HCT116 (cell line): ENCODE measurements at regions not wholly inside any gene's neighbourhood (a gene's known extent, or its start where the extent isn't known, plus 50 kb on each side); places are given as distances from the start of the nearest gene placed in this dataset.

ENCODE experiments used
- ATAC-seq: fragments of 200-7000 bp; cut with Tn5 transposase; 2 replicates; pipeline ENCODE4 v1.9.1; 2020; ENCODE audit warnings: mild to moderate bottlenecking, moderate library complexity
- BruUV-seq: library from RNA; stranded (reverse); fragments of 400-500 nt; replicated peaks from 2 replicates; lab custom pipeline; 2021; lab: Mats Ljungman, UMichigan
- CTCF ChIA-PET: fragments of 300-600 bp; sonication (Branson Sonifier 250); formaldehyde crosslinking; loops from one replicate; lab custom pipeline; 2021; ENCODE audit warnings: antibody characterized with exemption; lab: Charles Lee
- POLR2A ChIA-PET: fragments of 300-600, 350-600 bp; sonication (Branson Sonifier 250); formaldehyde crosslinking; loops from one replicate; lab custom pipeline; 2021; ENCODE audit warnings: antibody characterized with exemption; lab: Charles Lee
- RAD21 ChIA-PET, 2 experiments: fragments of 300-600 bp; sonication (Branson Sonifier 250); formaldehyde crosslinking; loops; one replicate each; lab custom pipeline; 2023; ENCODE audit warnings: low total read pairs in 2 of 2; ENCODE audit not compliant: uncharacterized antibody in 2 of 2, unreplicated experiment in 2 of 2, low non-redundant PET in 1 of 2; lab: Charles Lee
- DNase-seq: peaks from one replicate; pipeline ENCODE4 v3.0.0-alpha.2; 2010; ENCODE audit warnings: low read depth, low spot score
- H2AFZ ChIP-seq: fragments of 200-600 bp; shearing (Covaris generic), sonication (generic); 2 replicates; pipeline ENCODE4 v1.6.1; 2017; ENCODE audit warnings: low read depth, mixed run types, mixed read lengths, antibody characterized with exemption, low read length; ENCODE audit not compliant: poor library complexity, severe bottlenecking
- H3K27ac ChIP-seq: 2 replicates; pipeline ENCODE4 v1.5.1; 2012; ENCODE audit warnings: low read depth, low read length
- H3K27me3 ChIP-seq: fragments of 200-600 bp; sonication (generic); 2 replicates; pipeline ENCODE4 v1.6.1; 2016; ENCODE audit warnings: mixed run types, low read length, mixed read lengths; ENCODE audit not compliant: insufficient read depth
- H3K36me3 ChIP-seq, 2 experiments: fragments of 200-500 bp in 1 of 2; fragments of 200-600 bp in 1 of 2; sonication (Bioruptor generic) in 1 of 2; sonication (generic) in 1 of 2; 2 replicates each; pipeline versions ENCODE4 v1.5.1 to v1.6.1; 2014 to 2016; ENCODE audit warnings: low read length in 2 of 2, inconsistent platforms in 1 of 2, mixed read lengths in 1 of 2, mixed run types in 1 of 2; ENCODE audit not compliant: insufficient read depth in 2 of 2, control insufficient read depth in 1 of 2
- H3K4me1 ChIP-seq, 2 experiments: fragments of 200-600 bp in 1 of 2; sonication (generic) in 1 of 2; 2 replicates each; pipeline versions ENCODE4 v1.5.1 to v1.6.1; 2012 to 2017; ENCODE audit warnings: low read length in 2 of 2, inconsistent platforms in 1 of 2, mild to moderate bottlenecking in 1 of 2, mixed read lengths in 1 of 2, mixed run types in 1 of 2, moderate library complexity in 1 of 2; ENCODE audit not compliant: insufficient read depth in 2 of 2, control insufficient read depth in 1 of 2
- H3K4me2 ChIP-seq: fragments of 200-600 bp; sonication (generic); 2 replicates; pipeline ENCODE4 v1.6.1; 2017; ENCODE audit warnings: mixed run types, low read length, mixed read lengths
- H3K4me3 ChIP-seq, 2 experiments: fragments of 200-600 bp in 1 of 2; sonication (generic) in 1 of 2; replicated peaks in 1 of 2; 2 replicates each; pipeline ENCODE4 v1.5.1; 2011 to 2016; ENCODE audit warnings: low read length in 2 of 2, control low read depth in 1 of 2, low read depth in 1 of 2, mild to moderate bottlenecking in 1 of 2, mixed read lengths in 1 of 2, mixed run types in 1 of 2
- H3K79me2 ChIP-seq: fragments of 200-600 bp; sonication (generic); 2 replicates; pipeline ENCODE4 v1.6.1; 2017; ENCODE audit warnings: mild to moderate bottlenecking, mixed run types, low read length, moderate library complexity, mixed read lengths; ENCODE audit not compliant: insufficient read depth
- H3K9ac ChIP-seq: fragments of 200-600 bp; sonication (generic); 2 replicates; pipeline ENCODE4 v1.6.1; 2016; ENCODE audit warnings: low read length, mixed read lengths
- H3K9me2 ChIP-seq: fragments of 200-600 bp; sonication (generic), shearing (Covaris generic); 2 replicates; pipeline ENCODE4 v1.6.1; 2017; ENCODE audit warnings: mixed run types, mild to moderate bottlenecking, moderate library complexity; ENCODE audit not compliant: insufficient read depth
- H3K9me3 ChIP-seq, 2 experiments: fragments of 200-500 bp in 1 of 2; fragments of 200-600 bp in 1 of 2; sonication (Bioruptor generic) in 1 of 2; sonication (generic) in 1 of 2; 2 replicates each; pipeline ENCODE4 v1.6.1; 2014 to 2017; ENCODE audit warnings: low read length in 2 of 2, mixed read lengths in 2 of 2, inconsistent platforms in 1 of 2, low read depth in 1 of 2, mild to moderate bottlenecking in 1 of 2, mixed run types in 1 of 2, moderate library complexity in 1 of 2; ENCODE audit not compliant: control insufficient read depth in 1 of 2, insufficient read depth in 1 of 2
- H4K20me1 ChIP-seq: fragments of 200-600 bp; sonication (generic), shearing (Covaris generic); 2 replicates; pipeline ENCODE4 v1.6.1; 2017; ENCODE audit warnings: mixed run types, mild to moderate bottlenecking, moderate library complexity; ENCODE audit not compliant: insufficient read depth
- CBX3 ChIP-seq: IDR thresholded peaks from 2 replicates; pipeline ENCODE4 v1.6.1; 2012; ENCODE audit warnings: low read depth
- EGR1 ChIP-seq: IDR thresholded peaks from 2 replicates; pipeline ENCODE4 v1.6.1; 2012; ENCODE audit warnings: low read depth
- ELF1 ChIP-seq: IDR thresholded peaks from 2 replicates; pipeline ENCODE4 v1.6.1; 2012; ENCODE audit warnings: low read depth, borderline replicate concordance
- EZH2phosphoT487 ChIP-seq: fragments of 200-600 bp; IDR thresholded peaks from 2 replicates; pipeline ENCODE4 v1.6.1; 2018; ENCODE audit warnings: antibody characterized with exemption, borderline replicate concordance
- POLR2A ChIP-seq: IDR thresholded peaks from 2 replicates; pipeline ENCODE4 v1.7.0; 2011; ENCODE audit warnings: borderline replicate concordance; ENCODE audit not compliant: insufficient read depth, insufficient read length; ENCODE audit errors: extremely low read depth
- POLR2AphosphoS5 ChIP-seq: IDR thresholded peaks from 2 replicates; pipeline ENCODE4 v1.6.1; 2011; ENCODE audit warnings: mild to moderate bottlenecking, low read depth, low read length, moderate library complexity
- RAD21 ChIP-seq: IDR thresholded peaks from 2 replicates; pipeline ENCODE4 v1.6.1; 2012; ENCODE audit warnings: low read depth, mild to moderate bottlenecking
- SIN3A ChIP-seq: IDR thresholded peaks from 2 replicates; pipeline ENCODE4 v1.6.1; 2012; ENCODE audit warnings: low read depth
- SP1 ChIP-seq: IDR thresholded peaks from 2 replicates; pipeline ENCODE4 v1.6.1; 2012; ENCODE audit warnings: low read depth
- TCF7L2 ChIP-seq: IDR thresholded peaks from 2 replicates; pipeline ENCODE4 v1.7.0; 2011; ENCODE audit warnings: borderline replicate concordance, inconsistent platforms; ENCODE audit not compliant: insufficient read depth, insufficient read length; ENCODE audit errors: extremely low read depth
- ZFX ChIP-seq: fragments of 450-650 bp; IDR thresholded peaks from 2 replicates; pipeline ENCODE4 v1.6.1; 2017
- ZNF274 ChIP-seq: fragments of 200-500 bp; sonication (Bioruptor generic); IDR thresholded peaks from 2 replicates; pipeline ENCODE4 v1.6.1; 2014; ENCODE audit warnings: mild to moderate bottlenecking, low read depth, low read length, inconsistent platforms
- intact Hi-C: fragments of 100-400 bp; cut with micrococcal nuclease; formaldehyde crosslinking; loops from 2 replicates; pipeline ENCODE4 v1.10.0; 2022
- TF ChIP-seq, protein P1 (sequence below): IDR thresholded peaks from 2 replicates; pipeline ENCODE4 v1.6.1; 2012
- TF ChIP-seq, protein P2 (sequence below): IDR thresholded peaks from 2 replicates; pipeline ENCODE4 v1.6.1; 2012
- TF ChIP-seq, protein P3 (sequence below): IDR thresholded peaks from 2 replicates; pipeline ENCODE4 v1.6.1; 2012; ENCODE audit warnings: low read depth
- TF ChIP-seq, protein P4 (sequence below): IDR thresholded peaks from 2 replicates; pipeline ENCODE4 v1.6.1; 2011; ENCODE audit warnings: mild to moderate bottlenecking, low read length, moderate library complexity; ENCODE audit not compliant: insufficient replicate concordance; ENCODE audit errors: extremely low read depth

DNA sequence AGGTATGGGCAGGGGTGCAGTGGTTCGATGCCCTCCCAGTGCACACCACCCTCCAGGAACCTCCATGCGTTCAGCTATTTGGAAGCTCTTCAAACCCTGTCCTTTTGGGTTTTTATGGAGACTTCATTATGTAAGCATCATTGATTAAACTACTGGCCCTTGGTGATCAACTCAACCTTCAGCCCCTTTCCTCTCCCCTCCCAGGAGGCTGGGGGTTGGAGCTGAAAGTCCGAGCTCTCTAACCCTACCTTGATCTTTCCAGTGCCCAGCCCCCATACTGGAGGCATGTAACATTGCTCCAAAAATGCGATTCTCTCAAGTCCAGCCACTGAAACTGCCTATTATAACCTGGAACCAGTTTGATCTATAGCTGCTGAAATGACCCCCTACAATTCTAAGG is 188.1 kb downstream of the IPO8 start:
- intact Hi-C loops: no loop called here
- H4K20me1 ChIP-seq: no peaks in the 10 kb centered on the region
- H3K4me3 ChIP-seq: no peak overlapping the region
- no peaks in the 10 kb centered on the region for H3K9me3 ChIP-seq
- no peaks in the 10 kb centered on the region for H3K27me3 ChIP-seq
- POLR2A ChIA-PET: no interaction called here
- no peaks in the 10 kb centered on the region for H3K79me2 ChIP-seq
- no peak overlapping the region for H3K9ac ChIP-seq
- H2AFZ ChIP-seq: no peak overlapping the region
- RAD21 ChIA-PET: no interaction called here
- H3K27ac ChIP-seq: no peak overlapping the region
- CTCF ChIA-PET: no interaction called here
- H3K9me2 ChIP-seq: no peaks in the 10 kb centered on the region
- H3K4me1 ChIP-seq: no peaks in the 10 kb centered on the region
- no TSS peak for BruUV-seq
- H3K4me2 ChIP-seq: no peak overlapping the region
- ATAC-seq (no peak), DNase-seq (no peak)
- TF ChIP-seq SP1 (no peak), POLR2AphosphoS5 (no peak), ELF1 (no peak), CBX3 (no peak), ZFX (no peak), TCF7L2 (no peak), ZNF274 (no peak), SIN3A (no peak), RAD21 (no peak), POLR2A (no peak), EZH2phosphoT487 (no peak), EGR1 (no peak)
- TF ChIP-seq, protein P1, sequence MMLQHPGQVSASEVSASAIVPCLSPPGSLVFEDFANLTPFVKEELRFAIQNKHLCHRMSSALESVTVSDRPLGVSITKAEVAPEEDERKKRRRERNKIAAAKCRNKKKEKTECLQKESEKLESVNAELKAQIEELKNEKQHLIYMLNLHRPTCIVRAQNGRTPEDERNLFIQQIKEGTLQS: no peak
- TF ChIP-seq, protein P2, sequence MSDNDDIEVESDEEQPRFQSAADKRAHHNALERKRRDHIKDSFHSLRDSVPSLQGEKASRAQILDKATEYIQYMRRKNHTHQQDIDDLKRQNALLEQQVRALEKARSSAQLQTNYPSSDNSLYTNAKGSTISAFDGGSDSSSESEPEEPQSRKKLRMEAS: no peak
- TF ChIP-seq, protein P3, sequence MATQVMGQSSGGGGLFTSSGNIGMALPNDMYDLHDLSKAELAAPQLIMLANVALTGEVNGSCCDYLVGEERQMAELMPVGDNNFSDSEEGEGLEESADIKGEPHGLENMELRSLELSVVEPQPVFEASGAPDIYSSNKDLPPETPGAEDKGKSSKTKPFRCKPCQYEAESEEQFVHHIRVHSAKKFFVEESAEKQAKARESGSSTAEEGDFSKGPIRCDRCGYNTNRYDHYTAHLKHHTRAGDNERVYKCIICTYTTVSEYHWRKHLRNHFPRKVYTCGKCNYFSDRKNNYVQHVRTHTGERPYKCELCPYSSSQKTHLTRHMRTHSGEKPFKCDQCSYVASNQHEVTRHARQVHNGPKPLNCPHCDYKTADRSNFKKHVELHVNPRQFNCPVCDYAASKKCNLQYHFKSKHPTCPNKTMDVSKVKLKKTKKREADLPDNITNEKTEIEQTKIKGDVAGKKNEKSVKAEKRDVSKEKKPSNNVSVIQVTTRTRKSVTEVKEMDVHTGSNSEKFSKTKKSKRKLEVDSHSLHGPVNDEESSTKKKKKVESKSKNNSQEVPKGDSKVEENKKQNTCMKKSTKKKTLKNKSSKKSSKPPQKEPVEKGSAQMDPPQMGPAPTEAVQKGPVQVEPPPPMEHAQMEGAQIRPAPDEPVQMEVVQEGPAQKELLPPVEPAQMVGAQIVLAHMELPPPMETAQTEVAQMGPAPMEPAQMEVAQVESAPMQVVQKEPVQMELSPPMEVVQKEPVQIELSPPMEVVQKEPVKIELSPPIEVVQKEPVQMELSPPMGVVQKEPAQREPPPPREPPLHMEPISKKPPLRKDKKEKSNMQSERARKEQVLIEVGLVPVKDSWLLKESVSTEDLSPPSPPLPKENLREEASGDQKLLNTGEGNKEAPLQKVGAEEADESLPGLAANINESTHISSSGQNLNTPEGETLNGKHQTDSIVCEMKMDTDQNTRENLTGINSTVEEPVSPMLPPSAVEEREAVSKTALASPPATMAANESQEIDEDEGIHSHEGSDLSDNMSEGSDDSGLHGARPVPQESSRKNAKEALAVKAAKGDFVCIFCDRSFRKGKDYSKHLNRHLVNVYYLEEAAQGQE: no peak
- TF ChIP-seq, protein P4, sequence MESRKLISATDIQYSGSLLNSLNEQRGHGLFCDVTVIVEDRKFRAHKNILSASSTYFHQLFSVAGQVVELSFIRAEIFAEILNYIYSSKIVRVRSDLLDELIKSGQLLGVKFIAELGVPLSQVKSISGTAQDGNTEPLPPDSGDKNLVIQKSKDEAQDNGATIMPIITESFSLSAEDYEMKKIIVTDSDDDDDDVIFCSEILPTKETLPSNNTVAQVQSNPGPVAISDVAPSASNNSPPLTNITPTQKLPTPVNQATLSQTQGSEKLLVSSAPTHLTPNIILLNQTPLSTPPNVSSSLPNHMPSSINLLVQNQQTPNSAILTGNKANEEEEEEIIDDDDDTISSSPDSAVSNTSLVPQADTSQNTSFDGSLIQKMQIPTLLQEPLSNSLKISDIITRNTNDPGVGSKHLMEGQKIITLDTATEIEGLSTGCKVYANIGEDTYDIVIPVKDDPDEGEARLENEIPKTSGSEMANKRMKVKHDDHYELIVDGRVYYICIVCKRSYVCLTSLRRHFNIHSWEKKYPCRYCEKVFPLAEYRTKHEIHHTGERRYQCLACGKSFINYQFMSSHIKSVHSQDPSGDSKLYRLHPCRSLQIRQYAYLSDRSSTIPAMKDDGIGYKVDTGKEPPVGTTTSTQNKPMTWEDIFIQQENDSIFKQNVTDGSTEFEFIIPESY: no peak
- H3K36me3 ChIP-seq: no peaks in the 10 kb centered on the region
